Pancreas (tissue), 10 donors: ENCODE measurements at regions not wholly inside any gene's neighbourhood (a gene's known extent, or its start where the extent isn't known, plus 50 kb on each side); places are given as distances from the start of the nearest gene placed in this dataset.

Experiments
- ATAC-seq, 4 donors: fragments of 200-7000 bp; cut with Tn5 transposase; one replicate each; pipeline versions ENCODE4 v1.8.0 to v1.9.1; 2020; ENCODE audit warnings: mild to moderate bottlenecking in 4 of 4, moderate library complexity in 4 of 4
- DNase-seq, 6 donors: peaks; one replicate each; pipeline ENCODE4 v3.0.0-alpha.2; 2020
- FAIRE-seq: peaks from 2 replicates; lab custom pipeline; 2012; peaks lifted over from hg19 to GRCh38; lab: Jason Lieb, UNC
- H3K27ac ChIP-seq, 4 donors: fragments of 200-600 bp; sonication (generic); 1 replicate in 3 of 4; 2 replicates in 1 of 4; pipeline versions ENCODE4 v1.5.0 to v1.8.0; 2020
- H3K27me3 ChIP-seq, 4 donors: fragments of 200-600 bp; one replicate each; pipeline ENCODE4 v1.8.0; 2021
- H3K36me3 ChIP-seq, 3 donors: fragments of 200-600 bp; sonication (generic) in 1 of 3; one replicate each; pipeline versions ENCODE4 v1.5.0 to v1.8.0; 2020 to 2021
- H3K4me1 ChIP-seq, 3 donors: fragments of 200-600 bp; one replicate each; pipeline ENCODE4 v1.8.0; 2021
- H3K4me3 ChIP-seq, 4 donors: fragments of 200-600 bp; sonication (generic) in 2 of 4; one replicate each; pipeline versions ENCODE4 v1.5.0 to v1.8.0; 2020 to 2021
- H3K9me3 ChIP-seq, 4 donors: fragments of 200-600 bp; one replicate each; pipeline ENCODE4 v1.8.0; 2021
- WGBS, 2 donors: extraction: QIAGEN DNeasy Blood & Tissue Kit; methylation state at CpG; one replicate each; pipeline ENCODE4 v1.1.7; 2013; 5-methylcytosine and 5-hydroxymethylcytosine counted together
- intact Hi-C, 3 donors: fragments of 100-400 bp; cut with DNase I; formaldehyde crosslinking; loops; one replicate each; pipeline versions ENCODE4 v1.11.1 to v1.14.2; 2022
- TF ChIP-seq, protein P1 (sequence below), 4 donors: fragments of 200-600 bp; sonication (generic) in 3 of 4; IDR thresholded peaks; one replicate each; pipeline versions ENCODE4 v1.5.0 to v1.8.0; 2021; ENCODE audit warnings: antibody characterized with exemption in 4 of 4
- donor health status: healthy with polysubstance abuse.
- donor health status: DM: no; HTN: no; CAD: no; lungs with moderate emphysema.
- donor health status: DM: no; HTN: no; CAD: no.
- donor health status: control.
- donor health status: control.
- donor health status: Bipolar disorder and iron deficiency.
- donor health status: DM: yes; HTN: yes; CAD: no.
- donor health status: DM: no; HTN: no; CAD: no.
- donor health status: DM: no; HTN: no; CAD: no.
- donor health status: DM: yes; HTN: yes; CAD: no.

DNA sequence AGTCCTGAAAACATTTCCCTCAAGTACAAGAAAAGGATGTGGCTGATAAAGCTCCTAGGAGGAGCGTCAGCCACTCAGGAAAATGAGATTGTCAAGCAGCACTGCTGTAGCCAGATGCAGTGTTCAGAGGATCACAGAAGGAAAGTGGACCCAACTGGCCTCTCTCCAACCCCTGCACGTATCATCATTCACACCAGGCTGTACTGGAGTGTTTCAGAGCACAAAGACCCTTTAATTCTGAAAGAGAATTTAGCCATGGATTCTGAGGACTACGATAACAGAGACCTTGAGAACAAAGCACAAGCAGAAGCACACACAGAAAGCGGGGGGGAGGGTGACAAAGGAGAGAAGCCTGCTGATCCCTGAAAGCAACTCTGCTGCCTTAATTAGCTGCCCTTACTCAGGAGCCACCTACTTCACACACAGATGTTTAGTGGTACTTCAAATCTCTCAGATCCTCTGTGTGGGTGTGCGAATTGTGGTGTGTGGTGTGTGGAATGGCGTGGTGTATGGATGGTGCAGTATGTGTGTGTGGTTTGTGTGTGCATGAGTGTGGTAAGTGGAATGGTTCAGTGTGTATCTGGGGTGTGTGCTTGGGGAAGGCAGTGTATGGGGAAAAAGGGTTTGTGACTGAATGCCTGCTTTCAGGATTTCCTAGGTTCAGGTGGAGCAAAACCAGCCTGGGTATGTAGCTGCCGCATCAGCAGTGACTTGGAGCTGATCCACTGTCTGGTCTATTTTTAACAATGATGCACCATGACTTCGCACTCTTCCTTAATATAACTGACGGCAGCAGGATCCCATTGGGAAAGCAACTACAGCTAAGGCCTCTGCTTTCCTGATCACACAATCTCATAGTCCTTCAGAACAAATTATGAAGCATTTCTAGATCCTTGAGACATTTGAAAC, 192.5 kb downstream of the RSL24D1 start:
- Histone ChIP-seq H3K9me3 (no peaks in the 10 kb centered on the region), H3K36me3 (no peaks in the 10 kb centered on the region), H3K4me3 (no peak overlapping the region), H3K27ac (no peak overlapping the region), H3K27me3 (no peaks in the 10 kb centered on the region), H3K4me1 (no peaks in the 10 kb centered on the region)
- TF ChIP-seq, protein P1, sequence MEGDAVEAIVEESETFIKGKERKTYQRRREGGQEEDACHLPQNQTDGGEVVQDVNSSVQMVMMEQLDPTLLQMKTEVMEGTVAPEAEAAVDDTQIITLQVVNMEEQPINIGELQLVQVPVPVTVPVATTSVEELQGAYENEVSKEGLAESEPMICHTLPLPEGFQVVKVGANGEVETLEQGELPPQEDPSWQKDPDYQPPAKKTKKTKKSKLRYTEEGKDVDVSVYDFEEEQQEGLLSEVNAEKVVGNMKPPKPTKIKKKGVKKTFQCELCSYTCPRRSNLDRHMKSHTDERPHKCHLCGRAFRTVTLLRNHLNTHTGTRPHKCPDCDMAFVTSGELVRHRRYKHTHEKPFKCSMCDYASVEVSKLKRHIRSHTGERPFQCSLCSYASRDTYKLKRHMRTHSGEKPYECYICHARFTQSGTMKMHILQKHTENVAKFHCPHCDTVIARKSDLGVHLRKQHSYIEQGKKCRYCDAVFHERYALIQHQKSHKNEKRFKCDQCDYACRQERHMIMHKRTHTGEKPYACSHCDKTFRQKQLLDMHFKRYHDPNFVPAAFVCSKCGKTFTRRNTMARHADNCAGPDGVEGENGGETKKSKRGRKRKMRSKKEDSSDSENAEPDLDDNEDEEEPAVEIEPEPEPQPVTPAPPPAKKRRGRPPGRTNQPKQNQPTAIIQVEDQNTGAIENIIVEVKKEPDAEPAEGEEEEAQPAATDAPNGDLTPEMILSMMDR (IDR thresholded peaks at IDR 0.05): no peak
- DNase-seq: no peak
- no peak for FAIRE-seq
- ATAC-seq: no peak
- WGBS, 2 donors: 44 to 55% methylated on average over 9 of the region's 9 CpGs
- intact Hi-C loops: no loop called here

DNA sequence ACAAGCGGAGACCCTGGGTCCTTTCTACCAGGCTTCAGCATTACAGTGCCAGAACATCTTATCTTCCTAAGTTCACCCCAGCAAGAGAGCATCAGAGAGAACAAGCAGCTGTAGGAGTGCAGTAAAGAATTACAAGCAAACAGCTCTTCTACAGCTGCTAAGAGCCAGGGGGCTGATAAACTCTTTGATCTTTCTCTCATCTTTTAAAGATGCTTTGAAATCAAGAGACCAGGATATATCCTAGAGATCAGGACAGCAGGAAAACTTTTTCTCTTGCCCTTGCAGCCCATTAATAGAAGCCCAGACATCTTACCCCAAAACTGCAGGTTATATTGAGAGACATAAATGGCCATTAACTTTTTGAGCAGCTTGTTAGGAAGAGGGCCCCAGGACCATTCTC, 198.1 kb downstream of the RSL24D1 start:
- intact Hi-C loops: no loop called here
- no peak overlapping the region for H3K4me3 ChIP-seq
- H3K36me3 ChIP-seq: no peaks in the 10 kb centered on the region
- TF ChIP-seq, protein P1 (IDR thresholded peaks at IDR 0.05): no peak
- no peaks in the 10 kb centered on the region for H3K4me1 ChIP-seq
- 87 to 90% methylated on average over 1 of the region's 1 CpG for WGBS, 2 donors
- H3K27ac ChIP-seq: no peak overlapping the region
- H3K9me3 ChIP-seq: no peaks in the 10 kb centered on the region
- no peak for DNase-seq
- no peak for ATAC-seq
- no peak for FAIRE-seq
- no peaks in the 10 kb centered on the region for H3K27me3 ChIP-seq

DNA sequence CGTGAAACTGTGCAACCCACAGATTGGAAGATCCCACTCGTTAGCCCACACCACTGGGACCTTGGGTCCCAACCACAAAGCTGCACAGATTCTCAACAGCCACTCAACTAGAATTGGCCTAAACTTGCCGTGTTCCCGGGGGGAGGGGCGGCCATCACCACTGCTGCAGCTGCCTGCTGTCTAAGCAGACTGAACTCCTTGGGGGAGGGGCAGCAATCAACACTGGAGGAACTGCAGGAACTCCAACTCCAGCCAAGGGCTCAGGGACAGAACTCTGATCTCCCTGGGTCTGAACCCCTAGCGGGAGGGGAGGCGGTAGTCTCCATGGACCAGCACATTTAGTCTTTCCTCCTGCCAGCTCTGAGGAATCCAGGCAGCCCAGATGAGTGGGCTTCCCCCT, 205.9 kb downstream of the RSL24D1 start:
- no peaks in the 10 kb centered on the region for H3K36me3 ChIP-seq
- DNase-seq (no peak), FAIRE-seq (no peak), ATAC-seq (no peak)
- no peaks in the 10 kb centered on the region for H3K9me3 ChIP-seq
- H3K27ac ChIP-seq: no peak overlapping the region
- intact Hi-C loops: no loop called here
- TF ChIP-seq, protein P1 (IDR thresholded peaks at IDR 0.05): no peak
- no peak overlapping the region for H3K4me3 ChIP-seq
- no peaks in the 10 kb centered on the region for H3K4me1 ChIP-seq
- no peaks in the 10 kb centered on the region for H3K27me3 ChIP-seq
- 71 to 80% methylated on average over 7 of the region's 7 CpGs for WGBS, 2 donors

DNA sequence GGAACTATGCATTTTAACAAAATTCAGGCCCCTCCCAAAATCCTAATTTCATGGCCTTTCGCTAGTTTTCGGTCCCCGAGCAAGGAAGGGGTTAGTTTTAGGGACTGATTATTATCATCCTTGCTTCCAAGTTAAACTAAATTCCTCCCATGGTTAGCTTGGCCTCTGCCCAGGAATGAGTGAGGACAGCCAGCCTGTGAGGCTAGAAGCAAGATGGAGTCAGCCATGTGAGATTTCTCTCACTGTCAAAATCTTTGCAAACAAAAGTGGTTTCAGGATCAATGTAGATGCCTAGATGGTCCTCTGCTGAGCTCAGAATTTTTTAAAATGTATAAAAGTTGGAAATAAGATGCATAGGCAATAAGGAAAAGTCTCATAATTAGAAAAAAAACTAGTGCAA, 208.9 kb downstream of the RSL24D1 start:
- no peak overlapping the region for H3K4me3 ChIP-seq
- no peak overlapping the region for H3K27ac ChIP-seq
- no peak for DNase-seq
- intact Hi-C loops: no loop called here
- no peak for ATAC-seq
- no peaks in the 10 kb centered on the region for H3K9me3 ChIP-seq
- TF ChIP-seq, protein P1 (IDR thresholded peaks at IDR 0.05): no peak
- H3K4me1 ChIP-seq: no peaks in the 10 kb centered on the region
- no peaks in the 10 kb centered on the region for H3K27me3 ChIP-seq
- H3K36me3 ChIP-seq: no peaks in the 10 kb centered on the region
- no peak for FAIRE-seq
- 89 to 92% methylated on average over 3 of the region's 3 CpGs for whole genome bisulfite sequencing, 2 donors

DNA sequence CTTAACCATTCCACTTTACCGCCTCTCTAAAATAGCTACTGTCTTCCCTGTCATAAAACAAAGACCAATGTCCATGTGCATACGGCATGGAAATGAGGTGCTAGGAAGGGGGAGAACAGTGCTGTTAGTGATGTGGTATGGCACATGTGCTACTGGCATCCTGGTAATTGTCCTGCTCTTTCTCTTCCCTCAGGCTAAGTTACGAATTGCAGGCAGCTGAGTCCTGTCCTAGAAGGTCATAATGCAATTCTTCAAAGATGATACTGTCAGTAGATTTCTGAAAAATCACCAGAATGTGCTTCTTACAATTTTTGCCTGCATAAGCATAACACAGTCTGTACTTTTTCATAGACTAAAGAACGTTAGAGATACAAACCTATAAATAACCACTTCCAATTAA, 216.8 kb downstream of the RSL24D1 start:
- H3K27me3 ChIP-seq: no peaks in the 10 kb centered on the region
- DNase-seq (no peak), FAIRE-seq (no peak), ATAC-seq (no peak)
- no peaks in the 10 kb centered on the region for H3K9me3 ChIP-seq
- no peaks in the 10 kb centered on the region for H3K4me1 ChIP-seq
- 45 to 47% methylated on average over 4 of the region's 4 CpGs for WGBS, 2 donors
- no peak overlapping the region for H3K4me3 ChIP-seq
- intact Hi-C loops: no loop called here
- H3K36me3 ChIP-seq: no peaks in the 10 kb centered on the region
- TF ChIP-seq, protein P1 (IDR thresholded peaks at IDR 0.05): no peak
- no peak overlapping the region for H3K27ac ChIP-seq
